GM12891 (cell line): ENCODE measurements at regions not wholly inside any gene's neighbourhood (a gene's known extent, or its start where the extent isn't known, plus 50 kb on each side); places are given as distances from the start of the nearest gene placed in this dataset.

Experiments used
- DNase-seq: peaks from one replicate; pipeline ENCODE4 v3.0.0; 2011; ENCODE audit warnings: low spot score; ENCODE audit not compliant: insufficient read length
- FAIRE-seq: peaks from 2 replicates; lab custom pipeline; 2011; peaks lifted over from hg19 to GRCh38; lab: Jason Lieb, UNC
- PAX5 ChIP-seq: IDR thresholded peaks from 2 replicates; pipeline ENCODE4 v1.6.1; 2011; ENCODE audit warnings: low read length, moderate library complexity, mild to moderate bottlenecking; ENCODE audit not compliant: insufficient read depth, severe bottlenecking
- POLR2A ChIP-seq: IDR thresholded peaks from 2 replicates; pipeline ENCODE4 v1.6.1; 2011; ENCODE audit warnings: low read depth, low read length, control low read depth
- POLR2AphosphoS5 ChIP-seq: IDR thresholded peaks from 2 replicates; pipeline ENCODE4 v1.6.1; 2011; ENCODE audit warnings: low read depth, low read length, control low read depth
- POU2F2 ChIP-seq: IDR thresholded peaks from 2 replicates; pipeline ENCODE4 v1.6.1; 2011; ENCODE audit warnings: low read depth, mild to moderate bottlenecking, control low read depth, low read length, moderate library complexity
- SPI1 ChIP-seq: IDR thresholded peaks from 2 replicates; pipeline ENCODE4 v1.6.1; 2011; ENCODE audit warnings: low read depth, low read length, control low read depth
- TAF1 ChIP-seq: IDR thresholded peaks from 2 replicates; pipeline ENCODE4 v1.6.1; 2011; ENCODE audit warnings: low read depth, low read length, control low read depth

- TF ChIP-seq POLR2AphosphoS5 (no peak), POU2F2 (no peak), SPI1 (no peak), PAX5 (no peak), TAF1 (no peak), POLR2A (no peak)
- no peak for DNase-seq
- no peak for FAIRE-seq
These were observed 1855.5 kb downstream of the MAT2B start for GRCh38 chr5:165360784-165361542.

GRCh38 chr5:165370233-165370632 lies 1864.8 kb downstream of the MAT2B start:
- FAIRE-seq = no peak

GRCh38 chr5:165370794-165371193 lies 1865.4 kb downstream of the MAT2B start:
- TF ChIP-seq SPI1 (no peak), POLR2A (no peak), PAX5 (no peak), TAF1 (no peak), POU2F2 (no peak), POLR2AphosphoS5 (no peak)
- no peak for DNase-seq
- no peak for FAIRE-seq

More at GRCh38 chr5:165370233-165370632, 1864.8 kb downstream of the MAT2B start:
- DNase-seq = no peak
- no peak for TF ChIP-seq POLR2AphosphoS5
- TF ChIP-seq SPI1 = no peak
- no peak for TF ChIP-seq PAX5
- no peak for TF ChIP-seq TAF1
- no peak for TF ChIP-seq POLR2A
- TF ChIP-seq POU2F2 = no peak

- DNase-seq = no peak
- no peak for FAIRE-seq
- no peak for TF ChIP-seq PAX5
- no peak for TF ChIP-seq SPI1
- TF ChIP-seq POLR2A = no peak
- no peak for TF ChIP-seq TAF1
- TF ChIP-seq POLR2AphosphoS5 = no peak
- no peak for TF ChIP-seq POU2F2
These were observed 1869.8 kb downstream of the MAT2B start for GRCh38 chr5:165375201-165375600.

- FAIRE-seq (no peak), DNase-seq (no peak)
- TF ChIP-seq PAX5 (no peak), POU2F2 (no peak), SPI1 (no peak), TAF1 (no peak), POLR2A (no peak), POLR2AphosphoS5 (no peak)
These were observed 1888.4 kb downstream of the MAT2B start for GRCh38 chr5:165393839-165394238.

GRCh38 chr5:165397516-165397915 lies 1892.1 kb downstream of the MAT2B start:
- FAIRE-seq = no peak
- TF ChIP-seq POLR2A (no peak), SPI1 (no peak), PAX5 (no peak), TAF1 (no peak)
- no peak for DNase-seq

- TF ChIP-seq POLR2AphosphoS5 (no peak), POLR2A (no peak), PAX5 (no peak), SPI1 (no peak)
- FAIRE-seq = no peak
- DNase-seq = no peak
These were observed 1894.7 kb downstream of the MAT2B start for GRCh38 chr5:165400086-165400485.

GRCh38 chr5:165404917-165405316 lies 1899.5 kb downstream of the MAT2B start:
- TF ChIP-seq POU2F2 (no peak), POLR2A (no peak), TAF1 (no peak), PAX5 (no peak), POLR2AphosphoS5 (no peak), SPI1 (no peak)
- FAIRE-seq (no peak), DNase-seq (no peak)

GRCh38 chr5:165405340-165405739 lies 1899.9 kb downstream of the MAT2B start:
- FAIRE-seq (no peak), DNase-seq (no peak)
- TF ChIP-seq POU2F2 (no peak), POLR2AphosphoS5 (no peak), POLR2A (no peak), PAX5 (no peak), SPI1 (no peak), TAF1 (no peak)

- no peak for DNase-seq
- no peak for TF ChIP-seq POU2F2
- TF ChIP-seq PAX5 = no peak
- no peak for TF ChIP-seq TAF1
- no peak for TF ChIP-seq POLR2AphosphoS5
- no peak for TF ChIP-seq SPI1
- no peak for TF ChIP-seq POLR2A
These were observed 1901.9 kb downstream of the MAT2B start for GRCh38 chr5:165407352-165407751.

More at GRCh38 chr5:165407352-165407751, 1901.9 kb downstream of the MAT2B start:
- no peak for FAIRE-seq
